H1 (cell line): ENCODE measurements at regions not wholly inside any gene's neighbourhood (a gene's known extent, or its start where the extent isn't known, plus 50 kb on each side); places are given as distances from the start of the nearest gene placed in this dataset.

Experiments used
- CTCF ChIA-PET: fragments of 300-600 bp; sonication (Branson Sonifier 250); formaldehyde crosslinking; loops from one replicate; lab custom pipeline; 2021; ENCODE audit not compliant: partially characterized antibody; lab: Charles Lee
- POLR2A ChIA-PET: fragments of 300-600 bp; sonication (Branson Sonifier 250); formaldehyde crosslinking; loops from one replicate; lab custom pipeline; 2021; ENCODE audit warnings: inconsistent platforms; ENCODE audit not compliant: partially characterized antibody; lab: Charles Lee
- DNase-seq, 2 experiments: peaks; one replicate each; pipeline versions ENCODE4 v3.0.0 to v3.0.0-alpha.2; 2010 to 2022; ENCODE audit warnings: low spot score in 2 of 2, low read depth in 1 of 2, mixed read lengths in 1 of 2
- FAIRE-seq: peaks from 2 replicates; lab custom pipeline; 2011; peaks lifted over from hg19 to GRCh38; lab: Jason Lieb, UNC
- H2AFZ ChIP-seq: 2 replicates; pipeline ENCODE4 v1.8.1; 2012; ENCODE audit warnings: low read length, inconsistent platforms
- H2AK5ac ChIP-seq: 2 replicates; pipeline ENCODE4 v1.6.1; 2013; ENCODE audit warnings: low read depth, low read length
- H2BK120ac ChIP-seq: replicated peaks from 2 replicates; pipeline ENCODE3; 2013; ENCODE audit warnings: low read depth, low read length, inconsistent platforms
- H2BK12ac ChIP-seq: 2 replicates; pipeline ENCODE4 v1.6.1; 2013; ENCODE audit warnings: low read depth, low read length
- H2BK15ac ChIP-seq: 2 replicates; pipeline ENCODE4 v1.6.1; 2013; ENCODE audit warnings: low read length
- H2BK20ac ChIP-seq: 2 replicates; pipeline ENCODE4 v1.6.1; 2013; ENCODE audit warnings: low read length
- H2BK5ac ChIP-seq: 2 replicates; pipeline ENCODE4 v1.6.1; 2013; ENCODE audit warnings: low read depth, low read length
- H3K14ac ChIP-seq: 2 replicates; pipeline ENCODE4 v1.6.1; 2013; ENCODE audit warnings: inconsistent platforms; ENCODE audit not compliant: insufficient read length
- H3K18ac ChIP-seq: 2 replicates; pipeline ENCODE4 v1.6.1; 2013; ENCODE audit warnings: low read length; ENCODE audit errors: extremely low read depth
- H3K23ac ChIP-seq: 2 replicates; pipeline ENCODE4 v1.6.1; 2013; ENCODE audit warnings: inconsistent platforms; ENCODE audit not compliant: insufficient read length
- H3K23me2 ChIP-seq: 2 replicates; pipeline ENCODE4 v1.6.1; 2013; ENCODE audit warnings: low read depth, low read length
- H3K27ac ChIP-seq: 2 replicates; pipeline ENCODE4 v1.6.1; 2011; ENCODE audit warnings: low read depth, low read length, inconsistent platforms
- H3K27me3 ChIP-seq, 4 experiments: replicated peaks in 1 of 4; 1 replicate in 1 of 4; 2 replicates in 3 of 4; pipeline versions ENCODE4 v1.6.1 to v1.8.1; 2011 to 2013; ENCODE audit warnings: low read length in 3 of 4, mild to moderate bottlenecking in 3 of 4, inconsistent platforms in 2 of 4, mixed read lengths in 2 of 4, moderate library complexity in 1 of 4; ENCODE audit not compliant: control insufficient read depth in 3 of 4, insufficient read depth in 3 of 4; ENCODE audit errors: extremely low read depth in 1 of 4
- H3K36me3 ChIP-seq, 4 experiments: 2 replicates each; pipeline versions ENCODE4 v1.6.1 to v1.8.1; 2011 to 2013; ENCODE audit warnings: mild to moderate bottlenecking in 4 of 4, low read length in 3 of 4, moderate library complexity in 2 of 4, control low read depth in 1 of 4, inconsistent platforms in 1 of 4; ENCODE audit not compliant: insufficient read depth in 4 of 4, control insufficient read depth in 2 of 4
- H3K4ac ChIP-seq: replicated peaks from 2 replicates; pipeline ENCODE3; 2013; ENCODE audit warnings: low read length, low read depth, mixed read lengths, inconsistent platforms; ENCODE audit not compliant: insufficient read length
- H3K4me1 ChIP-seq, 4 experiments: replicated peaks in 1 of 4; 1 replicate in 1 of 4; 2 replicates in 3 of 4; pipeline versions ENCODE4 v1.6.1 to v1.8.1; 2011 to 2013; ENCODE audit warnings: low read length in 3 of 4, inconsistent platforms in 2 of 4, mixed read lengths in 1 of 4; ENCODE audit not compliant: insufficient read depth in 4 of 4, control insufficient read depth in 3 of 4
- H3K4me2 ChIP-seq, 2 experiments: 2 replicates each; pipeline versions ENCODE4 v1.6.1 to v1.8.1; 2011 to 2013; ENCODE audit warnings: low read depth in 2 of 2, low read length in 2 of 2, control low read depth in 1 of 2, inconsistent platforms in 1 of 2, mild to moderate bottlenecking in 1 of 2; ENCODE audit not compliant: insufficient read depth in 1 of 2
- H3K4me3 ChIP-seq, 4 experiments: fragments of 200-600, 300-600 bp in 1 of 4; sonication (generic), shearing (Covaris generic), sonication (Bioruptor Twin) in 1 of 4; 2 replicates each; pipeline versions ENCODE4 v1.5.1 to v1.8.1; 2011 to 2016; ENCODE audit warnings: low read length in 4 of 4, low read depth in 3 of 4, control low read depth in 2 of 4, inconsistent platforms in 2 of 4, mild to moderate bottlenecking in 2 of 4, mixed read lengths in 1 of 4, moderate library complexity in 1 of 4; ENCODE audit not compliant: insufficient read depth in 2 of 4; ENCODE audit errors: extremely low read depth in 1 of 4
- H3K56ac ChIP-seq: replicated peaks from 2 replicates; pipeline ENCODE3; 2013; ENCODE audit warnings: low read depth, mild to moderate bottlenecking, mixed read lengths, low read length, inconsistent platforms; ENCODE audit not compliant: insufficient read length
- H3K79me1 ChIP-seq: 2 replicates; pipeline ENCODE4 v1.6.1; 2013; ENCODE audit warnings: low read depth, low read length, control low read depth
- H3K79me2 ChIP-seq, 2 experiments: 2 replicates each; pipeline versions ENCODE4 v1.6.1 to v1.8.1; 2012 to 2013; ENCODE audit warnings: low read length in 2 of 2, mild to moderate bottlenecking in 2 of 2, inconsistent platforms in 1 of 2; ENCODE audit not compliant: insufficient read depth in 2 of 2, control insufficient read depth in 1 of 2
- H3K9ac ChIP-seq, 4 experiments: replicated peaks in 1 of 4; 1 replicate in 1 of 4; 2 replicates in 3 of 4; pipeline versions ENCODE4 v1.6.1 to v1.8.1; 2011 to 2013; ENCODE audit warnings: low read depth in 3 of 4, low read length in 3 of 4, control low read depth in 2 of 4, mild to moderate bottlenecking in 2 of 4, moderate library complexity in 2 of 4, inconsistent platforms in 1 of 4; ENCODE audit errors: extremely low read depth in 1 of 4
- H3K9me3 ChIP-seq, 2 experiments: 2 replicates each; pipeline versions ENCODE4 v1.6.1 to v1.8.1; 2012 to 2013; ENCODE audit warnings: mild to moderate bottlenecking in 2 of 2, moderate library complexity in 2 of 2, control low read depth in 1 of 2, inconsistent platforms in 1 of 2, low read depth in 1 of 2, low read length in 1 of 2, mixed read lengths in 1 of 2; ENCODE audit not compliant: insufficient read depth in 2 of 2
- H4K20me1 ChIP-seq, 2 experiments: replicated peaks in 1 of 2; 2 replicates each; pipeline versions ENCODE3 to v1.8.1; 2011 to 2013; ENCODE audit warnings: inconsistent platforms in 2 of 2, low read length in 2 of 2, mild to moderate bottlenecking in 1 of 2; ENCODE audit not compliant: insufficient read depth in 2 of 2, control insufficient read depth in 1 of 2
- H4K5ac ChIP-seq: 2 replicates; pipeline ENCODE4 v1.6.1; 2013; ENCODE audit warnings: low read length, low read depth, mixed read lengths, inconsistent platforms; ENCODE audit not compliant: insufficient read length
- H4K8ac ChIP-seq: 2 replicates; pipeline ENCODE4 v1.8.0; 2013; ENCODE audit warnings: mild to moderate bottlenecking, moderate library complexity, low read length, inconsistent platforms; ENCODE audit not compliant: insufficient read depth; ENCODE audit errors: extremely low read depth
- H4K91ac ChIP-seq: replicated peaks from 2 replicates; pipeline ENCODE3; 2013; ENCODE audit warnings: low read length, mixed read lengths, inconsistent platforms; ENCODE audit not compliant: insufficient read length
- ASH2L ChIP-seq: fragments of 200-600, 300-600 bp; sonication (generic); IDR thresholded peaks from one replicate; pipeline ENCODE4 v1.7.1; 2017; ENCODE audit warnings: low read length
- ATF2 ChIP-seq: IDR thresholded peaks from 2 replicates; pipeline ENCODE4 v1.6.1; 2012; ENCODE audit warnings: low read length, inconsistent platforms
- BCL11A ChIP-seq, 2 experiments: IDR thresholded peaks; one replicate each; pipeline ENCODE4 v1.6.1; 2011; ENCODE audit warnings: low read depth in 2 of 2, low read length in 2 of 2, mild to moderate bottlenecking in 2 of 2
- CBX8 ChIP-seq: fragments of 300-800, 300-1000 bp; sonication (generic); IDR thresholded peaks from 2 replicates; pipeline ENCODE4 v1.7.1; 2016; ENCODE audit warnings: low read depth, low read length, borderline replicate concordance
- CREB1 ChIP-seq: IDR thresholded peaks from 2 replicates; pipeline ENCODE4 v1.6.1; 2012; ENCODE audit warnings: inconsistent platforms
- CTCF ChIP-seq, 3 experiments: IDR thresholded peaks; 1 replicate in 2 of 3; 2 replicates in 1 of 3; pipeline versions ENCODE4 v1.5.1 to v1.6.1; 2011; ENCODE audit warnings: low read length in 3 of 3, mild to moderate bottlenecking in 3 of 3, inconsistent platforms in 2 of 3, low read depth in 1 of 3, moderate library complexity in 1 of 3; ENCODE audit not compliant: insufficient read depth in 1 of 3; ENCODE audit errors: control extremely low read depth in 1 of 3
- PHF8 ChIP-seq: fragments of 200-600 bp; sonication (generic); conservative IDR thresholded peaks from 2 replicates; pipeline ENCODE4 v1.7.1; 2012; ENCODE audit warnings: low read depth, mild to moderate bottlenecking, inconsistent platforms, low read length, moderate library complexity
- POU5F1 ChIP-seq: IDR thresholded peaks from 2 replicates; pipeline ENCODE4 v1.6.1; 2011; ENCODE audit warnings: low read depth, mild to moderate bottlenecking, low read length, moderate library complexity
- RBBP5 ChIP-seq: IDR thresholded peaks from 2 replicates; pipeline ENCODE4 v1.7.1; 2012; ENCODE audit warnings: low read depth, mild to moderate bottlenecking, inconsistent platforms, low read length, moderate library complexity, borderline replicate concordance
- SP2 ChIP-seq: IDR thresholded peaks from 2 replicates; pipeline ENCODE4 v1.6.1; 2012; ENCODE audit warnings: mild to moderate bottlenecking, low read length, inconsistent platforms
- WGBS, 2 experiments: shearing (Covaris generic) in 1 of 2; methylation state at CpG; one replicate each; pipeline versions ENCODE4 v1.1.6 to v1.1.7; 2013 to 2015; ENCODE audit warnings: low lambda C conversion rate in 2 of 2, mixed read lengths in 2 of 2, inconsistent platforms in 1 of 2, low coverage in 1 of 2, missing lambda C conversion rate in 1 of 2; ENCODE audit not compliant: insufficient replicate concordance in 2 of 2, insufficient coverage in 1 of 2, insufficient read length in 1 of 2; ENCODE audit errors: extremely low coverage in 1 of 2, missing lambda C conversion rate in 1 of 2; 5-methylcytosine and 5-hydroxymethylcytosine counted together

- CTCF ChIA-PET: interaction anchor here (0.6 to 2.3 kb wide), 9 partner anchors 9 to 480 kb away, joined by 3 to 18 read pairs (median 4); no protein-coding TSS in a partner anchor
- TF ChIP-seq SP2: no peak
- no peak for TF ChIP-seq CTCF (IDR thresholded peaks at IDR 0.05; ENCODE audit: control extremely low read depth in 1 of 3, insufficient read depth in 1 of 3, low read depth in 1 of 3, low read length in 3 of 3)
- no peak for TF ChIP-seq ATF2
- no peak for TF ChIP-seq BCL11A (IDR thresholded peaks at IDR 0.05; ENCODE audit: low read depth in 2 of 2, low read length in 2 of 2)
- TF ChIP-seq PHF8: no peak
- TF ChIP-seq RBBP5: no peak
- TF ChIP-seq CREB1: no peak
- TF ChIP-seq POU5F1: no peak
- TF ChIP-seq ASH2L: no peak
- TF ChIP-seq CBX8: no peak
These were observed 346.8 kb downstream of the RRAGC start for GRCh38 chr1:38512789-38513188.

More at GRCh38 chr1:38512789-38513188, 346.8 kb downstream of the RRAGC start:
- Histone ChIP-seq H3K23ac (no peak overlapping the region), H4K91ac (no peak overlapping the region), H3K36me3 (no peaks in the 10 kb centered on the region), H2AK5ac (no peak overlapping the region), H3K9ac (no peak overlapping the region), H3K9me3 (no peaks in the 10 kb centered on the region), H2BK20ac (no peak overlapping the region), H3K4me2 (no peak overlapping the region), H3K79me1 (no peaks in the 10 kb centered on the region), H3K79me2 (no peaks in the 10 kb centered on the region), H3K18ac (no peak overlapping the region), H4K20me1 (no peaks in the 10 kb centered on the region), H2BK15ac (no peak overlapping the region), H3K4me1 (peaks cover 0 to 8% (median 4%) of the 10 kb centered on the region in 4 experiments; a peak in 5 of 7 replicates), H3K27me3 (0 out of 7 replicates have a peak, but pooled peaks cover 0 to 2% (median 0%) of the 10 kb centered on the region in 4 experiments), H2BK12ac (no peak overlapping the region), H2BK5ac (no peak overlapping the region), H4K8ac (no peak overlapping the region), H3K14ac (no peak overlapping the region), H2BK120ac (no peak overlapping the region), H4K5ac (no peak overlapping the region), H3K27ac (no peak overlapping the region), H3K23me2 (no peaks in the 10 kb centered on the region), H2AFZ (no peak overlapping the region), H3K4ac (no peak overlapping the region), H3K56ac (no peak overlapping the region), H3K4me3 (no peak overlapping the region)
- DNase-seq (no peak), FAIRE-seq (no peak)
- POLR2A ChIA-PET: interaction anchor here (1.0 kb wide), 1 partner anchor 9 kb away, joined by 3 read pairs; no protein-coding TSS in a partner anchor
- whole genome bisulfite sequencing, 2 experiments: 91% methylated on average over 7 of the region's 7 CpGs; no CpG with 5 or more reads in 1 of the 2 experiments
